Cardiac muscle cell (in vitro differentiated cells and primary cell): ENCODE measurements at regions not wholly inside any gene's neighbourhood (a gene's known extent, or its start where the extent isn't known, plus 50 kb on each side); places are given as distances from the start of the nearest gene placed in this dataset.

ENCODE experiments used
- DNase-seq, 2 donors: peaks; one replicate each; pipeline versions ENCODE4 v3.0.0 to v3.0.0-alpha.2; 2010 to 2017; ENCODE audit warnings: low read depth in 1 of 2, low spot score in 1 of 2
- H3K27ac ChIP-seq: fragments of 200-600 bp; sonication (generic); 2 replicates; pipeline ENCODE4 v1.5.1; 2016
- H3K27me3 ChIP-seq: fragments of 200-600 bp; sonication (generic); 2 replicates; pipeline ENCODE4 v1.6.0; 2016; ENCODE audit warnings: control low read depth
- H3K36me3 ChIP-seq: fragments of 200-600 bp; sonication (generic); 2 replicates; pipeline ENCODE4 v1.5.1; 2016; ENCODE audit warnings: control low read depth
- H3K4me1 ChIP-seq: fragments of 200-600 bp; sonication (generic); 2 replicates; pipeline ENCODE4 v1.8.1; 2017; ENCODE audit warnings: low read depth, mild to moderate bottlenecking, mixed run types
- H3K4me3 ChIP-seq: fragments of 200-600 bp; sonication (generic); 2 replicates; pipeline ENCODE4 v1.5.1; 2016; ENCODE audit warnings: mild to moderate bottlenecking
- H3K9me3 ChIP-seq: fragments of 200-600 bp; sonication (generic); 2 replicates; pipeline ENCODE4 v1.5.1; 2017; ENCODE audit warnings: low read depth, mild to moderate bottlenecking, control low read depth
- TF ChIP-seq, protein P1 (sequence below): IDR thresholded peaks from 2 replicates; pipeline ENCODE4 v1.5.1; 2012; ENCODE audit warnings: low read depth, mild to moderate bottlenecking, low read length

DNA sequence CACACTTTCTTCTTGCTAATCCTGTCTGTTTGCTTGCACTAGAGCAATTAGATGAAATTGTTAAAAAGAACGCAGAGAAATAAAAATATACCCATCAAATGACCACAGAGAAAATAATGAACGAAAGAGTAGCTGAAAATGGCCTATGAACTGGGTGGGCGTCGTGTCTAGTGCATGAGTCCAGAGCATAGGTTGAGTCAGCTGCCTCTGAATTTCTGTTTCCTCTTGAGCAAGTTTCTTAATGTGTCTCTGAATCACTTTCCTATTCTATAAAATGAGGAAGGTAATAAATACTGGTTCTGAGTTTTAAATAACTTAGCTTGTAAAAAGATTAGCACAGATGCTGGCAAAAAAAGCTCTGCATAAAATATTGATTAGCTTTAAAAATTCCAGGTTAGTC is 75.0 kb downstream of the POM121L12 start:
- H3K4me1 ChIP-seq = peaks cover 19% of the 10 kb centered on the region
- DNase-seq = no peak
- no peaks in the 10 kb centered on the region for H3K36me3 ChIP-seq
- TF ChIP-seq, protein P1, sequence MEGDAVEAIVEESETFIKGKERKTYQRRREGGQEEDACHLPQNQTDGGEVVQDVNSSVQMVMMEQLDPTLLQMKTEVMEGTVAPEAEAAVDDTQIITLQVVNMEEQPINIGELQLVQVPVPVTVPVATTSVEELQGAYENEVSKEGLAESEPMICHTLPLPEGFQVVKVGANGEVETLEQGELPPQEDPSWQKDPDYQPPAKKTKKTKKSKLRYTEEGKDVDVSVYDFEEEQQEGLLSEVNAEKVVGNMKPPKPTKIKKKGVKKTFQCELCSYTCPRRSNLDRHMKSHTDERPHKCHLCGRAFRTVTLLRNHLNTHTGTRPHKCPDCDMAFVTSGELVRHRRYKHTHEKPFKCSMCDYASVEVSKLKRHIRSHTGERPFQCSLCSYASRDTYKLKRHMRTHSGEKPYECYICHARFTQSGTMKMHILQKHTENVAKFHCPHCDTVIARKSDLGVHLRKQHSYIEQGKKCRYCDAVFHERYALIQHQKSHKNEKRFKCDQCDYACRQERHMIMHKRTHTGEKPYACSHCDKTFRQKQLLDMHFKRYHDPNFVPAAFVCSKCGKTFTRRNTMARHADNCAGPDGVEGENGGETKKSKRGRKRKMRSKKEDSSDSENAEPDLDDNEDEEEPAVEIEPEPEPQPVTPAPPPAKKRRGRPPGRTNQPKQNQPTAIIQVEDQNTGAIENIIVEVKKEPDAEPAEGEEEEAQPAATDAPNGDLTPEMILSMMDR = no peak
- no peak overlapping the region for H3K4me3 ChIP-seq
- H3K27me3 ChIP-seq = no peaks in the 10 kb centered on the region
- H3K9me3 ChIP-seq = no peaks in the 10 kb centered on the region
- H3K27ac ChIP-seq = no peak overlapping the region

DNA sequence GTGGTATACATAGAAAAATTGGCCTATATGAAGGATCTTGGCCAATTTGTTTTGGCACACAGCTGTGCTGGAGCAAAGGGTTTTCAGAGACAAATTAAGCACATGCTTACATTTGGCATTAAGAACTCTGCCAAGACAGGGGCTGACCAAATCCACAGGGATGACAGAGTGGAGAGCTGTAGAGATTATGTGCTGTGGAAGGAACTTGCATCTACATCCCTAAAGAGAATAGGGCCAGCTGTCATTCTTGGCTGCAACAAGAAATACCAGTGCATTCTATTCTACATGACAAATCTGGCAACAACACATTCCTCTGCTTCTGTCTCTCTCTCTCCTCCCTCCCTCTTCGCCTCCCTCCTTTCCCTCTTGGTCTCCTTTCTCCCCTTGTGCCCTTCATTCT is 75.6 kb downstream of the POM121L12 start:
- DNase-seq = peak in 1 of 2 donors; percentile 23
- TF ChIP-seq, protein P1 = no peak

DNA sequence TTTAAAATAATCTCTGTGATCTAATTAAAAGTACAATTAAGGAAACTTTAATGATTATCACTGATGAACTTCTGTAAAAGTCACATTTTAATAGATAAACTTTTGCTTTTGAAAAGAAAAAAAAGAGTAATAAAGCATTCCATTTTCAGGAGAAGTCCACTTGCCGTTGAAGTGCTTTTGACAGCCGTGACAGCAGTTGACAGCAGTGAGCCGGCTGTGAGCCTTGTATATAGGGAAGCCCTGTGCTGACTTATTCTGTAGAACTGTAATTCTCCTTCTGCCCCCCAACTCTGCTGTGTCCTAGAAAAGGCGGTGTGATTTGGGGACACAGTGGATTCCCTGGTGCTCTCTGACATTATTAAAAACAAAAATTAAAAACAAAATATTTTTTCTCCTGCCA is 78.0 kb downstream of the POM121L12 start:
- Histone ChIP-seq H3K36me3 (no peaks in the 10 kb centered on the region), H3K4me1 (peaks cover 19% of the 10 kb centered on the region), H3K4me3 (no peak overlapping the region), H3K27me3 (no peaks in the 10 kb centered on the region), H3K9me3 (no peaks in the 10 kb centered on the region), H3K27ac (peak overlapping the region; percentile 58)
- TF ChIP-seq, protein P1 = no peak
- DNase-seq = peak in 1 of 2 donors; percentile 55

More for the DNA sequence above, 75.6 kb downstream of the POM121L12 start:
- Histone ChIP-seq H3K9me3 (no peaks in the 10 kb centered on the region), H3K4me3 (no peak overlapping the region), H3K4me1 (peaks cover 19% of the 10 kb centered on the region), H3K27ac (peak overlapping the region; percentile 36), H3K27me3 (no peaks in the 10 kb centered on the region), H3K36me3 (no peaks in the 10 kb centered on the region)

DNA sequence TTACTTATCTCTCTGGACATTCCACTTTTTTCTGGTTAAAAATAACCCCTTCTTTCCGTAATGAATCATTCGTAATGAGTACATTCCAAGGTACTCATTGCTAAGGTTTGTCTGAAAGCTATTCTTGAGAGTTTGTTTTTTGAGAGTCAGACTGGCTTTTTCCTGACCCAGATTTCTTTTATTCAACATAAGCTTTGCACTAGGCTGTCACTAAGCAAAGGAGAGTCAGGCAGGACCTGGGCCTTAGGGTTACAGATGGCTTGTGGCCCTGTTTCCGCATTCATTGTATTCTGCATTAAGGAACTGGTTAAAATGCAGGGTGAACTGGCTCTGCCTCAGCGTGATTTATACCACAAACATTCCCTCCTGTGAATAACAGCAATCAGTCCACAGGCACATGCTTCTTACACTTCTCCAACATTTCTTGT is 84.1 kb downstream of the POM121L12 start:
- peak in 1 of 2 donors; percentile 29 for DNase-seq
- no peak overlapping the region for H3K4me3 ChIP-seq
- peak overlapping the region; percentile 96 for H3K27ac ChIP-seq

DNA sequence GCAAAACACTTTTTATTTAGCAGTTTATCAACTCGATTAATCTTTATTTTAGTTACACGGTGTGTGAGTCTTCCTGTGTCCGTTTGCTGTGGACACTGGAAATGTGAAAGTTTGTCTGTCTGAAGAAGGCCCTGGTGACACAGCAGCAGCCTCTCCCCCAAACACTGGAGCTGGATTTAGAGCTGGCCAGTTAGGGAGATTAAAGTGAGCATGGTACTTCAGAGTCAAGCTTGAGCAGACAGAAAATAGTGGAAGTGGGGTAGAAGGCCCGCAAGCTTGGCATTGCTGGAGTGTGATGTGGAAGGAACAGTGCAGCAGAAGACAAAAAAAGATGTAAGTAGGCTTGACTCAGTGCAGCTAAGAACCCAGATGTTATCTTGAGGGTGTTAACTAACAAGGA is 85.9 kb downstream of the POM121L12 start:
- H3K9me3 ChIP-seq = no peaks in the 10 kb centered on the region
- peak overlapping the region; percentile 78 for H3K27ac ChIP-seq
- TF ChIP-seq, protein P1 = no peak

More for the DNA sequence above, 84.1 kb downstream of the POM121L12 start:
- Histone ChIP-seq H3K9me3 (no peaks in the 10 kb centered on the region), H3K27me3 (no peaks in the 10 kb centered on the region), H3K36me3 (no peaks in the 10 kb centered on the region), H3K4me1 (peaks cover 24% of the 10 kb centered on the region)
- TF ChIP-seq, protein P1 = no peak

DNA sequence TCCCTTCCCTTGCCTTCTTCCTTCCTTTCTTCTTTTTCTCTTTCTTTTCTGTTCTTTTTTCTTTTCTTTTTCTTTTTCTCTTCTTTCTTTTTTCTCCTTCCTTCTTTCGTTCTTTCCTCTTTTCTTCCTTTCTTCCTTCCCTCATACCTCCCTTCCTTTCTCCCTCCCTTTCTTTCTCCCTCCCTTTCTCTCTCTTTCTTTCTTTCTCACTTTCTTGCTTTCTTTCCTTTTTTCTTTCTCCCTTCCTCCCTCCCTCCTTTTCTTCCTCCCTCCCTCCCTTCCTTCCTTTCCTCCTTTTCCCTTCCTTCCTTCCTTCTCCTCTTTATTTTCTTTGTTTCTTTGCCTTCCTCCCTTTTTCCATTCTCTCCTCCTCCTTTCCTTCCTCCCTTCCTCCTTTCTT is 96.3 kb downstream of the POM121L12 start:
- TF ChIP-seq, protein P1 = no peak
- Histone ChIP-seq H3K9me3 (no peaks in the 10 kb centered on the region), H3K27me3 (no peaks in the 10 kb centered on the region), H3K27ac (no peak overlapping the region), H3K36me3 (no peaks in the 10 kb centered on the region), H3K4me3 (no peak overlapping the region), H3K4me1 (no peaks in the 10 kb centered on the region)
- no peak for DNase-seq

More for the DNA sequence above, 85.9 kb downstream of the POM121L12 start:
- H3K4me1 ChIP-seq = peaks cover 24% of the 10 kb centered on the region
- no peaks in the 10 kb centered on the region for H3K36me3 ChIP-seq
- no peaks in the 10 kb centered on the region for H3K27me3 ChIP-seq
- DNase-seq = peak in 1 of 2 donors; percentile 26
- H3K4me3 ChIP-seq = no peak overlapping the region
